GM12891 (cell line): ENCODE measurements at regions not wholly inside any gene's neighbourhood (a gene's known extent, or its start where the extent isn't known, plus 50 kb on each side); places are given as distances from the start of the nearest gene placed in this dataset.

Experiments
- PAX5 ChIP-seq: IDR thresholded peaks from 2 replicates; pipeline ENCODE4 v1.6.1; 2011; ENCODE audit warnings: low read length, moderate library complexity, mild to moderate bottlenecking; ENCODE audit not compliant: insufficient read depth, severe bottlenecking
- SPI1 ChIP-seq: IDR thresholded peaks from 2 replicates; pipeline ENCODE4 v1.6.1; 2011; ENCODE audit warnings: low read depth, low read length, control low read depth

GRCh38 chr3:140756240-140757016 is 78.6 kb downstream of the TRIM42 start:
- TF ChIP-seq SPI1 (0 out of 2 replicates have a peak, but pooled peaks have one; percentile 19), PAX5 (no peak)
